ENCODE measurements at regions not wholly inside any gene's neighbourhood (a gene's known extent, or its start where the extent isn't known, plus 50 kb on each side); places are given as distances from the start of the nearest gene placed in this dataset.

GRCh38 chr5:4845221-4845620 lies 294.9 kb upstream of the ADAMTS16 start:
- TF ChIP-seq, protein P1, sequence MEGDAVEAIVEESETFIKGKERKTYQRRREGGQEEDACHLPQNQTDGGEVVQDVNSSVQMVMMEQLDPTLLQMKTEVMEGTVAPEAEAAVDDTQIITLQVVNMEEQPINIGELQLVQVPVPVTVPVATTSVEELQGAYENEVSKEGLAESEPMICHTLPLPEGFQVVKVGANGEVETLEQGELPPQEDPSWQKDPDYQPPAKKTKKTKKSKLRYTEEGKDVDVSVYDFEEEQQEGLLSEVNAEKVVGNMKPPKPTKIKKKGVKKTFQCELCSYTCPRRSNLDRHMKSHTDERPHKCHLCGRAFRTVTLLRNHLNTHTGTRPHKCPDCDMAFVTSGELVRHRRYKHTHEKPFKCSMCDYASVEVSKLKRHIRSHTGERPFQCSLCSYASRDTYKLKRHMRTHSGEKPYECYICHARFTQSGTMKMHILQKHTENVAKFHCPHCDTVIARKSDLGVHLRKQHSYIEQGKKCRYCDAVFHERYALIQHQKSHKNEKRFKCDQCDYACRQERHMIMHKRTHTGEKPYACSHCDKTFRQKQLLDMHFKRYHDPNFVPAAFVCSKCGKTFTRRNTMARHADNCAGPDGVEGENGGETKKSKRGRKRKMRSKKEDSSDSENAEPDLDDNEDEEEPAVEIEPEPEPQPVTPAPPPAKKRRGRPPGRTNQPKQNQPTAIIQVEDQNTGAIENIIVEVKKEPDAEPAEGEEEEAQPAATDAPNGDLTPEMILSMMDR (IDR thresholded peaks at IDR 0.05) = no peak
- no peak for TF ChIP-seq POLR2A (IDR thresholded peaks at IDR 0.05)
